ENCODE measurements at regions not wholly inside any gene's neighbourhood (a gene's known extent, or its start where the extent isn't known, plus 50 kb on each side); places are given as distances from the start of the nearest gene placed in this dataset.

GRCh38 chr13:73262862-73263627 is 204.2 kb downstream of the KLF5 start:
- no peak for DNase-seq (ENCODE audit: low spot score)
- Mint-ChIP-seq H3K4me1 (ENCODE audit: low read depth) (no peaks in the 10 kb centered on the region), H3K27ac (ENCODE audit: unreplicated experiment) (no peak overlapping the region), H3K4me3 (ENCODE audit: unreplicated experiment) (no peak overlapping the region), H3K36me3 (ENCODE audit: low read depth) (no peaks in the 10 kb centered on the region), H3K27me3 (ENCODE audit: low read depth) (no peaks in the 10 kb centered on the region), H3K9me3 (ENCODE audit: low read depth) (no peaks in the 10 kb centered on the region)
- no peak for TF ChIP-seq CTCF (IDR thresholded peaks at IDR 0.05)

GRCh38 chr13:73261739-73262216 is 203.0 kb downstream of the KLF5 start:
- Mint-ChIP-seq H3K36me3 (ENCODE audit: low read depth) (no peaks in the 10 kb centered on the region), H3K4me3 (ENCODE audit: unreplicated experiment) (no peak overlapping the region), H3K4me1 (ENCODE audit: low read depth) (no peaks in the 10 kb centered on the region), H3K27me3 (ENCODE audit: low read depth) (no peaks in the 10 kb centered on the region), H3K27ac (ENCODE audit: unreplicated experiment) (no peak overlapping the region), H3K9me3 (ENCODE audit: low read depth) (no peaks in the 10 kb centered on the region)
- TF ChIP-seq CTCF (IDR thresholded peaks at IDR 0.05): no peak
- no peak for DNase-seq (ENCODE audit: low spot score)

- Mint-ChIP-seq H3K4me3 (ENCODE audit: unreplicated experiment) (no peak overlapping the region), H3K36me3 (ENCODE audit: low read depth) (peaks cover 2% of the 10 kb centered on the region), H3K27ac (ENCODE audit: unreplicated experiment) (no peak overlapping the region), H3K4me1 (ENCODE audit: low read depth) (no peaks in the 10 kb centered on the region), H3K27me3 (ENCODE audit: low read depth) (no peaks in the 10 kb centered on the region), H3K9me3 (ENCODE audit: low read depth) (no peaks in the 10 kb centered on the region)
- TF ChIP-seq CTCF (IDR thresholded peaks at IDR 0.05): no peak
- DNase-seq (ENCODE audit: low spot score): no peak
Measured at GRCh38 chr13:73259061-73260017, 200.5 kb downstream of the KLF5 start.

- DNase-seq (ENCODE audit: low spot score): no peak
- H3K9me3 Mint-ChIP-seq (ENCODE audit: low read depth): no peaks in the 10 kb centered on the region
- peaks cover 2% of the 10 kb centered on the region for H3K36me3 Mint-ChIP-seq (ENCODE audit: low read depth)
- TF ChIP-seq CTCF (IDR thresholded peaks at IDR 0.05): no peak
- H3K4me3 Mint-ChIP-seq (ENCODE audit: unreplicated experiment): no peak overlapping the region
- H3K27me3 Mint-ChIP-seq (ENCODE audit: low read depth): no peaks in the 10 kb centered on the region
- no peak overlapping the region for H3K27ac Mint-ChIP-seq (ENCODE audit: unreplicated experiment)
- no peaks in the 10 kb centered on the region for H3K4me1 Mint-ChIP-seq (ENCODE audit: low read depth)
Measured at GRCh38 chr13:73258406-73258805, 199.6 kb downstream of the KLF5 start.

- Mint-ChIP-seq H3K9me3 (ENCODE audit: low read depth) (no peaks in the 10 kb centered on the region), H3K4me3 (ENCODE audit: unreplicated experiment) (no peak overlapping the region), H3K27me3 (ENCODE audit: low read depth) (no peaks in the 10 kb centered on the region), H3K36me3 (ENCODE audit: low read depth) (peaks cover 2% of the 10 kb centered on the region), H3K4me1 (ENCODE audit: low read depth) (no peaks in the 10 kb centered on the region), H3K27ac (ENCODE audit: unreplicated experiment) (no peak overlapping the region)
- TF ChIP-seq CTCF (IDR thresholded peaks at IDR 0.05): no peak
- DNase-seq (ENCODE audit: low spot score): no peak
Measured at GRCh38 chr13:73254827-73255226, 196.0 kb downstream of the KLF5 start.

Data from chondrocyte (in vitro differentiated cells).